GM23338 (cell line): ENCODE measurements at regions not wholly inside any gene's neighbourhood (a gene's known extent, or its start where the extent isn't known, plus 50 kb on each side); places are given as distances from the start of the nearest gene placed in this dataset.

ENCODE experiments used
- ATAC-seq: fragments of 200-7000 bp; cut with Tn5 transposase; 3 replicates; pipeline ENCODE4 v1.9.1; 2020
- DNase-seq: peaks from one replicate; pipeline ENCODE4 v3.0.0-alpha.2; 2015; ENCODE audit warnings: low spot score
- H2AFZ ChIP-seq: fragments of 200-600 bp; sonication (generic); 2 replicates; pipeline ENCODE4 v1.8.0; 2016; ENCODE audit warnings: antibody characterized with exemption, mild to moderate bottlenecking, moderate library complexity
- H3F3A ChIP-seq: fragments of 200-600 bp; sonication (generic); replicated peaks from 2 replicates; pipeline ENCODE4 v1.8.0; 2017; ENCODE audit warnings: antibody characterized with exemption, mixed run types, low read depth
- H3K27ac ChIP-seq: fragments of 200-600 bp; sonication (generic); 2 replicates; pipeline ENCODE4 v1.6.1; 2016; ENCODE audit warnings: low read depth
- H3K27me3 ChIP-seq: fragments of 200-600 bp; sonication (generic); 2 replicates; pipeline ENCODE4 v1.8.0; 2016; ENCODE audit warnings: mild to moderate bottlenecking, mixed run types, moderate library complexity; ENCODE audit not compliant: insufficient read depth
- H3K36me3 ChIP-seq: fragments of 200-600 bp; sonication (generic); 2 replicates; pipeline ENCODE4 v1.8.0; 2016; ENCODE audit warnings: mild to moderate bottlenecking; ENCODE audit not compliant: insufficient read depth
- H3K4me1 ChIP-seq: fragments of 200-600 bp; sonication (generic); 2 replicates; pipeline ENCODE4 v1.8.0; 2016; ENCODE audit warnings: mild to moderate bottlenecking, moderate library complexity; ENCODE audit not compliant: insufficient read depth
- H3K4me2 ChIP-seq: fragments of 200-600 bp; sonication (generic); 2 replicates; pipeline ENCODE4 v1.7.1; 2017; ENCODE audit warnings: mixed run types
- H3K4me3 ChIP-seq: fragments of 200-600 bp; sonication (generic); 2 replicates; pipeline ENCODE4 v1.6.1; 2016; ENCODE audit warnings: mixed run types
- H3K79me2 ChIP-seq: fragments of 200-600 bp; sonication (generic); replicated peaks from 2 replicates; pipeline ENCODE4 v1.8.0; 2017; ENCODE audit warnings: mild to moderate bottlenecking; ENCODE audit not compliant: insufficient read depth
- H3K9me2 ChIP-seq: fragments of 200-600 bp; sonication (generic); 2 replicates; pipeline ENCODE4 v1.8.0; 2017; ENCODE audit not compliant: insufficient read depth
- H4K20me1 ChIP-seq: fragments of 200-600 bp; sonication (generic); replicated peaks from 2 replicates; pipeline ENCODE4 v1.8.0; 2017; ENCODE audit warnings: mild to moderate bottlenecking; ENCODE audit not compliant: insufficient read depth
- H3K27ac Mint-ChIP-seq: 2 replicates; pipeline ENCODE4 v1.8.0; 2020; ENCODE audit warnings: inconsistent platforms, mild to moderate bottlenecking, moderate library complexity, mixed read lengths
- H3K27me3 Mint-ChIP-seq: 3 replicates; pipeline ENCODE4 v1.8.0; 2022; ENCODE audit warnings: low read depth, mild to moderate bottlenecking, moderate library complexity, mixed read lengths, inconsistent platforms; ENCODE audit not compliant: insufficient read depth, poor library complexity
- H3K36me3 Mint-ChIP-seq: 3 replicates; pipeline ENCODE4 v1.8.0; 2021; ENCODE audit warnings: low read depth, mild to moderate bottlenecking, inconsistent platforms, moderate library complexity, mixed read lengths
- H3K4me1 Mint-ChIP-seq: 3 replicates; pipeline ENCODE4 v1.8.0; 2020; ENCODE audit warnings: mild to moderate bottlenecking, inconsistent platforms, mixed read lengths
- H3K4me3 Mint-ChIP-seq: 3 replicates; pipeline ENCODE4 v1.8.0; 2021; ENCODE audit warnings: moderate library complexity, mild to moderate bottlenecking, inconsistent platforms, mixed read lengths
- H3K9me3 Mint-ChIP-seq: 3 replicates; pipeline ENCODE4 v1.8.0; 2020; ENCODE audit warnings: moderate library complexity, mild to moderate bottlenecking, inconsistent platforms, mixed read lengths
- CREB1 ChIP-seq: fragments of 250-450 bp; sonication (Bioruptor Pico); IDR thresholded peaks from 2 replicates; pipeline ENCODE4 v1.5.0; 2020; ENCODE audit warnings: low read depth, mild to moderate bottlenecking, moderate library complexity
- CTCF ChIP-seq, 2 experiments: fragments of 200-600 bp in 1 of 2; sonication (generic) in 1 of 2; conservative IDR thresholded peaks; 2 replicates each; pipeline versions ENCODE4 v1.5.1 to v1.6.1; 2016 to 2017; ENCODE audit warnings: antibody characterized with exemption in 2 of 2, low read depth in 2 of 2, mild to moderate bottlenecking in 2 of 2, moderate library complexity in 1 of 2
- ETS1 ChIP-seq: IDR thresholded peaks from 2 replicates; pipeline ENCODE4 v1.6.1; 2016; ENCODE audit warnings: antibody characterized with exemption
- EZH2 ChIP-seq: fragments of 200-600 bp; sonication (generic); IDR thresholded peaks from one replicate; pipeline ENCODE4 v1.8.0; 2017; ENCODE audit warnings: antibody characterized with exemption, mild to moderate bottlenecking, low read depth; ENCODE audit not compliant: unreplicated experiment
- EZH2phosphoT487 ChIP-seq: fragments of 200-600 bp; sonication (generic); IDR thresholded peaks from one replicate; pipeline ENCODE4 v1.8.1; 2018; ENCODE audit warnings: antibody characterized with exemption; ENCODE audit not compliant: unreplicated experiment
- JUNB ChIP-seq: IDR thresholded peaks from one replicate; pipeline ENCODE4 v1.6.1; 2016; ENCODE audit warnings: antibody characterized with exemption; ENCODE audit not compliant: unreplicated experiment
- NANOG ChIP-seq: IDR thresholded peaks from 2 replicates; pipeline ENCODE4 v1.6.1; 2016; ENCODE audit warnings: antibody characterized with exemption, borderline replicate concordance
- POLR2AphosphoS5 ChIP-seq: IDR thresholded peaks from 2 replicates; pipeline ENCODE4 v1.6.1; 2016; ENCODE audit warnings: antibody characterized with exemption, low read depth
- REST ChIP-seq: IDR thresholded peaks from one replicate; pipeline ENCODE4 v1.6.1; 2018; ENCODE audit warnings: antibody characterized with exemption; ENCODE audit not compliant: unreplicated experiment
- STAT1 ChIP-seq: IDR thresholded peaks from one replicate; pipeline ENCODE4 v1.6.1; 2016; ENCODE audit warnings: antibody characterized with exemption; ENCODE audit not compliant: unreplicated experiment
- ZNF114 ChIP-seq: fragments of 250-450 bp; sonication (Bioruptor Pico); IDR thresholded peaks from 2 replicates; pipeline ENCODE4 v1.5.0; 2020; ENCODE audit warnings: mild to moderate bottlenecking, moderate library complexity
- ZNF331 ChIP-seq: fragments of 250-450 bp; sonication (Bioruptor Pico); IDR thresholded peaks from 2 replicates; pipeline ENCODE4 v1.5.0; 2020; ENCODE audit warnings: low read depth, mild to moderate bottlenecking, moderate library complexity
- ZNF462 ChIP-seq: fragments of 250-450 bp; sonication (Bioruptor Pico); IDR thresholded peaks from 2 replicates; pipeline ENCODE4 v1.5.0; 2020; ENCODE audit warnings: mild to moderate bottlenecking, moderate library complexity

- ATAC-seq, result no peak
Observed at GRCh38 chr9:115598751-115599150, 480.8 kb upstream of the TNC start.

More at GRCh38 chr9:115598751-115599150, 480.8 kb upstream of the TNC start:
- H2AFZ ChIP-seq, result no peak overlapping the region
- Mint-ChIP-seq H3K4me3 (no peak overlapping the region), H3K27me3 (peaks cover 2% of the 10 kb centered on the region), H3K4me1 (peaks cover 22% of the 10 kb centered on the region), H3K36me3 (no peaks in the 10 kb centered on the region), H3K27ac (no peak overlapping the region), H3K9me3 (no peaks in the 10 kb centered on the region)
- H3F3A ChIP-seq, result no peaks in the 10 kb centered on the region
- no peaks in the 10 kb centered on the region for H4K20me1 ChIP-seq
- no peaks in the 10 kb centered on the region for H3K79me2 ChIP-seq
- no peak overlapping the region for H3K4me3 ChIP-seq
- H3K4me2 ChIP-seq, result no peak overlapping the region
- H3K4me1 ChIP-seq, result peaks cover 21% of the 10 kb centered on the region
- DNase-seq, result no peak
- no peak overlapping the region for H3K27ac ChIP-seq
- no peaks in the 10 kb centered on the region for H3K9me2 ChIP-seq
- no peak for TF ChIP-seq ZNF114
- no peak for TF ChIP-seq NANOG
- TF ChIP-seq POLR2AphosphoS5, result no peak
- TF ChIP-seq REST, result no peak
- TF ChIP-seq JUNB, result no peak
- no peak for TF ChIP-seq ZNF462 (CRISPR knock-in tag)
- TF ChIP-seq ETS1, result no peak
- TF ChIP-seq CTCF (conservative IDR thresholded peaks at IDR 0.05; ENCODE audit: low read depth in 2 of 2), result no peak
- no peak for TF ChIP-seq CREB1 (CRISPR knock-in tag)
- no peak for TF ChIP-seq EZH2
- no peak for TF ChIP-seq STAT1
- no peak for TF ChIP-seq EZH2phosphoT487
- TF ChIP-seq ZNF331 (CRISPR knock-in tag), result no peak
- H3K36me3 ChIP-seq, result no peaks in the 10 kb centered on the region
- H3K27me3 ChIP-seq, result no peaks in the 10 kb centered on the region
